Type B pancreatic cell (in vitro differentiated cells): ENCODE measurements at regions not wholly inside any gene's neighbourhood (a gene's known extent, or its start where the extent isn't known, plus 50 kb on each side); places are given as distances from the start of the nearest gene placed in this dataset.

Source experiments
- DNase-seq: peaks from one replicate; pipeline ENCODE4 v3.0.0; 2021; ENCODE audit warnings: mixed read lengths; ENCODE audit not compliant: unreplicated experiment; ENCODE audit errors: extremely low spot score
- H3K27ac Mint-ChIP-seq: 2 replicates; pipeline ENCODE4 v1.8.0; 2021; ENCODE audit warnings: mild to moderate bottlenecking, mixed read lengths
- H3K27me3 Mint-ChIP-seq: 2 replicates; pipeline ENCODE4 v1.8.0; 2021; ENCODE audit warnings: mixed read lengths
- H3K36me3 Mint-ChIP-seq: 2 replicates; pipeline ENCODE4 v1.8.0; 2021; ENCODE audit warnings: mixed read lengths
- H3K4me1 Mint-ChIP-seq: one replicate; pipeline ENCODE4 v1.8.0; 2021; ENCODE audit warnings: mixed read lengths; ENCODE audit not compliant: unreplicated experiment
- H3K4me3 Mint-ChIP-seq: 2 replicates; pipeline ENCODE4 v1.8.0; 2021; ENCODE audit warnings: mild to moderate bottlenecking, mixed read lengths
- H3K9me3 Mint-ChIP-seq: 2 replicates; pipeline ENCODE4 v1.8.0; 2021; ENCODE audit warnings: mixed read lengths
- CTCF ChIP-seq: fragments of 200-600 bp; sonication (generic); conservative IDR thresholded peaks from 2 replicates; pipeline ENCODE4 v1.5.0; 2021; ENCODE audit warnings: antibody characterized with exemption, mild to moderate bottlenecking

- no peaks in the 10 kb centered on the region for H3K36me3 Mint-ChIP-seq
- DNase-seq: no peak
- H3K27me3 Mint-ChIP-seq: peaks cover 5% of the 10 kb centered on the region
- no peak for TF ChIP-seq CTCF
- H3K27ac Mint-ChIP-seq: no peak overlapping the region
- no peak overlapping the region for H3K4me3 Mint-ChIP-seq
- peaks cover 13% of the 10 kb centered on the region for H3K4me1 Mint-ChIP-seq
- H3K9me3 Mint-ChIP-seq: peaks cover 10% of the 10 kb centered on the region
These were observed 637.3 kb downstream of the BCOR start for GRCh38 chrX:39460499-39460898.

GRCh38 chrX:39462835-39463234, 634.9 kb downstream of the BCOR start:
- Mint-ChIP-seq H3K27ac (no peak overlapping the region), H3K4me1 (peaks cover 7% of the 10 kb centered on the region), H3K4me3 (no peak overlapping the region), H3K36me3 (no peaks in the 10 kb centered on the region), H3K27me3 (peaks cover 8% of the 10 kb centered on the region), H3K9me3 (no peaks in the 10 kb centered on the region)
- no peak for DNase-seq
- TF ChIP-seq CTCF: no peak

GRCh38 chrX:39464253-39464652, 633.5 kb downstream of the BCOR start:
- Mint-ChIP-seq H3K9me3 (no peaks in the 10 kb centered on the region), H3K27me3 (peaks cover 8% of the 10 kb centered on the region), H3K4me3 (no peak overlapping the region), H3K27ac (no peak overlapping the region), H3K36me3 (no peaks in the 10 kb centered on the region), H3K4me1 (peaks cover 10% of the 10 kb centered on the region)
- no peak for DNase-seq
- no peak for TF ChIP-seq CTCF

- no peak overlapping the region for H3K4me3 Mint-ChIP-seq
- H3K36me3 Mint-ChIP-seq: no peaks in the 10 kb centered on the region
- peaks cover 8% of the 10 kb centered on the region for H3K4me1 Mint-ChIP-seq
- no peak for TF ChIP-seq CTCF
- H3K9me3 Mint-ChIP-seq: no peaks in the 10 kb centered on the region
- peaks cover 8% of the 10 kb centered on the region for H3K27me3 Mint-ChIP-seq
- no peak overlapping the region for H3K27ac Mint-ChIP-seq
- no peak for DNase-seq
These were observed 632.3 kb downstream of the BCOR start for GRCh38 chrX:39465467-39465866.

GRCh38 chrX:39465906-39466305, 631.9 kb downstream of the BCOR start:
- no peaks in the 10 kb centered on the region for H3K36me3 Mint-ChIP-seq
- H3K27ac Mint-ChIP-seq: no peak overlapping the region
- no peak overlapping the region for H3K4me3 Mint-ChIP-seq
- H3K9me3 Mint-ChIP-seq: no peaks in the 10 kb centered on the region
- peaks cover 8% of the 10 kb centered on the region for H3K27me3 Mint-ChIP-seq
- peaks cover 9% of the 10 kb centered on the region for H3K4me1 Mint-ChIP-seq
- TF ChIP-seq CTCF: no peak
- DNase-seq: no peak

GRCh38 chrX:39469126-39469525, 628.6 kb downstream of the BCOR start:
- H3K4me3 Mint-ChIP-seq: no peak overlapping the region
- no peaks in the 10 kb centered on the region for H3K9me3 Mint-ChIP-seq
- DNase-seq: no peak
- peaks cover 10% of the 10 kb centered on the region for H3K4me1 Mint-ChIP-seq
- TF ChIP-seq CTCF: no peak
- H3K36me3 Mint-ChIP-seq: no peaks in the 10 kb centered on the region
- peaks cover 8% of the 10 kb centered on the region for H3K27me3 Mint-ChIP-seq
- no peak overlapping the region for H3K27ac Mint-ChIP-seq
